NT2/D1 (cell line): ENCODE measurements at regions not wholly inside any gene's neighbourhood (a gene's known extent, or its start where the extent isn't known, plus 50 kb on each side); places are given as distances from the start of the nearest gene placed in this dataset.
A peak's percentile ranks its signal among the peaks of the same experiment; 100 is the strongest.
"Not testable (repeated sequence)": the region's sequence is repeated elsewhere in the genome, so short reads cannot be mapped to it uniquely, and the experiment has no call there.

Experiments used
- DNase-seq: peaks from one replicate; pipeline ENCODE4 v3.0.0-alpha.2; 2011; ENCODE audit warnings: low read depth, low spot score
- H3K27me3 ChIP-seq: 2 replicates; pipeline ENCODE4 v1.6.0; 2011; ENCODE audit warnings: mild to moderate bottlenecking; ENCODE audit not compliant: insufficient read length, insufficient read depth
- H3K36me3 ChIP-seq: 2 replicates; pipeline ENCODE4 v1.6.1; 2011; ENCODE audit warnings: mild to moderate bottlenecking, low read length, mixed read lengths; ENCODE audit not compliant: insufficient read depth, insufficient read length
- H3K4me1 ChIP-seq: 2 replicates; pipeline ENCODE4 v1.5.1; 2011; ENCODE audit not compliant: insufficient read depth, insufficient read length
- H3K4me3 ChIP-seq: 2 replicates; pipeline ENCODE4 v1.5.1; 2011; ENCODE audit warnings: low read depth; ENCODE audit not compliant: insufficient read length
- H3K9ac ChIP-seq: 2 replicates; pipeline ENCODE4 v1.6.0; 2011; ENCODE audit warnings: low read depth; ENCODE audit not compliant: insufficient read length
- H3K9me3 ChIP-seq: 2 replicates; pipeline ENCODE4 v1.5.1; 2011; ENCODE audit warnings: mild to moderate bottlenecking, low read length; ENCODE audit not compliant: insufficient read depth
- SUZ12 ChIP-seq: IDR thresholded peaks from 2 replicates; pipeline ENCODE4 v1.6.1; 2011; ENCODE audit not compliant: insufficient read length, insufficient read depth; ENCODE audit errors: extremely low read depth
- YY1 ChIP-seq: IDR thresholded peaks from 2 replicates; pipeline ENCODE4 v1.6.1; 2011; ENCODE audit not compliant: insufficient read length, insufficient read depth
- ZNF274 ChIP-seq: IDR thresholded peaks from 2 replicates; pipeline ENCODE4 v1.6.1; 2011; ENCODE audit warnings: mild to moderate bottlenecking, low read depth, low read length

DNA sequence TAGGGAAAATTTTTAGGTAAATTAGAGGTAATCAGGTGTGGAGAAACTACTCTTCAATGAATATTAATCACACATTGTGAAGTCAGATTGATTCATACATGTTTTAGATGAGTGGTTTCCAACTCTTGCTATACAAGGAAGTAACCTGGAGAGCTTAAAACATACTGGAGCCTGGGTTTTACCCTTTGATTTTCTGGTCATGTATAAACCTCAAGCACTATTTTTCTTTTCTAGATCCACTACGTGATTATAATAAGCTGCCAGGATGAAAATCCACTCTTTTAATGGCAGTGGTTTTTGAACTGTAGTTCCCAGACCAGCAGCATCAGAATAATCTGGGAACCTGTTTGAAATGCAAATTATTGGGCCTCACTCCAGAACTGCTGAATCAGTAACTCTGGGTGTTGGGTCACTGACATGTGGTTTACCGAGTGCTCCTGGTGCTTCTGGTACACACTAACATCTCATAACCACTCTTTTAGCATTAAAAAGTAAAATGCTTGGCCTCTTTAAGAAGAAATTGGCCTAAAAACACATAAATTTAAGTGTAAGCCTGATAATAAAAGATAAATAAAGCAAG, 63.4 kb downstream of the DCAF12L1 start:
- no peak overlapping the region for H3K9ac ChIP-seq
- H3K4me3 ChIP-seq, result no peak overlapping the region
- H3K36me3 ChIP-seq, result no peaks in the 10 kb centered on the region
- DNase-seq, result peak; percentile 6
- TF ChIP-seq YY1 (no peak), SUZ12 (no peak), ZNF274 (no peak)
- H3K27me3 ChIP-seq, result no peaks in the 10 kb centered on the region
- no peaks in the 10 kb centered on the region for H3K4me1 ChIP-seq
- no peaks in the 10 kb centered on the region for H3K9me3 ChIP-seq

- Histone ChIP-seq H3K36me3 (no peaks in the 10 kb centered on the region), H3K9ac (no peak overlapping the region), H3K9me3 (no peaks in the 10 kb centered on the region), H3K27me3 (no peaks in the 10 kb centered on the region), H3K4me1 (no peaks in the 10 kb centered on the region), H3K4me3 (no peak overlapping the region)
- no peak for DNase-seq
- TF ChIP-seq ZNF274 (no peak), SUZ12 (no peak), YY1 (no peak)
These were observed 67.2 kb downstream of the DCAF12L1 start for GRCh38 chrX:126485409-126485808.

DNA sequence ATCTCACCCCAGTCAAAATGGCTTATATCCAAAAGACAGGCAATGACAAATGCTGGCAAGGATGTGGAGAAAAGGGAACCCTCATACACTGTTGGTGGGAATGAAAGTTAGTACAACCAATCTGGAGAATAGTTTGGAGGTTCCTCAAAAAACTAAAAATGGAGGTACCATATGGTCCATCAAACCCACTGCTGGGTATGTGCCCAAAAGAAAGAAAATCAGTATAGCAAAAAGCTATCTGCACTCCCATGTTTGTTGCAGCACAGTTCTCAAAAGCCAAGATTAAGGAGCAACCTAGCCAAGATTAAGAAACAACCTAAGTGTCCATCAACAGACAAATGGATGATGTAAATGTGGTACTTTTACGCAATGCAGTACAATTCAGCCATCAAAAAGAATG, 70.7 kb downstream of the DCAF12L1 start:
- TF ChIP-seq ZNF274, result no peak
- no peak for TF ChIP-seq SUZ12
- TF ChIP-seq YY1, result no peak
- Histone ChIP-seq H3K27me3 (no peaks in the 10 kb centered on the region), H3K9ac (no peak overlapping the region), H3K36me3 (no peaks in the 10 kb centered on the region), H3K4me1 (no peaks in the 10 kb centered on the region), H3K9me3 (no peaks in the 10 kb centered on the region), H3K4me3 (no peak overlapping the region)
- no peak for DNase-seq

- peak overlapping the region; percentile 61 for H3K9ac ChIP-seq
- not testable (repeated sequence) for H3K4me1 ChIP-seq, DNase-seq, H3K27me3 ChIP-seq, H3K9me3 ChIP-seq, H3K36me3 ChIP-seq
- H3K4me3 ChIP-seq, result peak overlapping the region; percentile 49
These were observed 92.5 kb downstream of the DCAF12L1 start for GRCh38 chrX:126459896-126460826.

- H3K4me1 ChIP-seq, result no peaks in the 10 kb centered on the region
- no peaks in the 10 kb centered on the region for H3K36me3 ChIP-seq
- H3K27me3 ChIP-seq, result no peaks in the 10 kb centered on the region
- no peak overlapping the region for H3K9ac ChIP-seq
- TF ChIP-seq SUZ12 (no peak), YY1 (no peak), ZNF274 (no peak)
- no peaks in the 10 kb centered on the region for H3K9me3 ChIP-seq
- DNase-seq, result no peak
- H3K4me3 ChIP-seq, result no peak overlapping the region
These were observed 96.5 kb downstream of the DCAF12L1 start for GRCh38 chrX:126456136-126456535.

- H3K27me3 ChIP-seq, result no peaks in the 10 kb centered on the region
- H3K4me1 ChIP-seq, result no peaks in the 10 kb centered on the region
- no peak for DNase-seq
- TF ChIP-seq ZNF274, result no peak
- no peak for TF ChIP-seq SUZ12
- TF ChIP-seq YY1, result no peak
- no peaks in the 10 kb centered on the region for H3K36me3 ChIP-seq
- H3K9me3 ChIP-seq, result no peaks in the 10 kb centered on the region
- H3K9ac ChIP-seq, result no peak overlapping the region
- H3K4me3 ChIP-seq, result no peak overlapping the region
These were observed 103.9 kb downstream of the DCAF12L1 start for GRCh38 chrX:126448681-126449080.
